SW480 (cell line): ENCODE measurements at regions not wholly inside any gene's neighbourhood (a gene's known extent, or its start where the extent isn't known, plus 50 kb on each side); places are given as distances from the start of the nearest gene placed in this dataset.
A peak's percentile ranks its signal among the peaks of the same experiment; 100 is the strongest.
"Not testable (repeated sequence)": the region's sequence is repeated elsewhere in the genome, so short reads cannot be mapped to it uniquely, and the experiment has no call there.

Experiments used
- DNase-seq: peaks from one replicate; pipeline ENCODE4 v3.0.0-alpha.2; 2016; ENCODE audit warnings: low spot score

- DNase-seq: no peak
Measured at GRCh38 chr12:19775241-19775640, 335.9 kb downstream of the AEBP2 start.

- not testable (repeated sequence) for DNase-seq
Measured at GRCh38 chr12:19775976-19776375, 336.7 kb downstream of the AEBP2 start.

- no peak for DNase-seq
Measured at GRCh38 chr12:19778172-19778571, 338.9 kb downstream of the AEBP2 start.

GRCh38 chr12:19778797-19779196 lies 339.5 kb downstream of the AEBP2 start:
- DNase-seq: no peak

GRCh38 chr12:19779395-19780056 lies 340.2 kb downstream of the AEBP2 start:
- DNase-seq: no peak

- no peak for DNase-seq
Measured at GRCh38 chr12:19780460-19780859, 341.2 kb downstream of the AEBP2 start.

GRCh38 chr12:19783547-19784444 lies 344.5 kb downstream of the AEBP2 start:
- no peak for DNase-seq

- no peak for DNase-seq
Measured at GRCh38 chr12:19792028-19792427, 352.7 kb downstream of the AEBP2 start.

GRCh38 chr12:19794116-19794515 lies 354.8 kb downstream of the AEBP2 start:
- DNase-seq: no peak

GRCh38 chr12:19799216-19799615 lies 359.9 kb downstream of the AEBP2 start:
- DNase-seq: peak; percentile 89

- peak; percentile 29 for DNase-seq
Measured at GRCh38 chr12:19799895-19800602, 360.8 kb downstream of the AEBP2 start.

- DNase-seq: no peak
Measured at GRCh38 chr12:19800884-19801283, 361.6 kb downstream of the AEBP2 start.

- DNase-seq: no peak
Measured at GRCh38 chr12:19801941-19802340, 362.6 kb downstream of the AEBP2 start.

GRCh38 chr12:19802915-19803314 lies 363.6 kb downstream of the AEBP2 start:
- DNase-seq: no peak

GRCh38 chr12:19804737-19805136 lies 365.4 kb downstream of the AEBP2 start:
- no peak for DNase-seq

GRCh38 chr12:19808371-19808770 lies 369.1 kb downstream of the AEBP2 start:
- no peak for DNase-seq

- DNase-seq: no peak
Measured at GRCh38 chr12:19810213-19810612, 370.9 kb downstream of the AEBP2 start.

GRCh38 chr12:19811922-19812321 lies 372.6 kb downstream of the AEBP2 start:
- DNase-seq: no peak

GRCh38 chr12:19819231-19819630 lies 379.9 kb downstream of the AEBP2 start:
- DNase-seq: no peak

- no peak for DNase-seq
Measured at GRCh38 chr12:19822476-19822875, 383.2 kb downstream of the AEBP2 start.

GRCh38 chr12:19823326-19823725 lies 384.0 kb downstream of the AEBP2 start:
- not testable (repeated sequence) for DNase-seq

- DNase-seq: no peak
Measured at GRCh38 chr12:19826980-19827550, 387.8 kb downstream of the AEBP2 start.
